ENCODE measurements at regions not wholly inside any gene's neighbourhood (a gene's known extent, or its start where the extent isn't known, plus 50 kb on each side); places are given as distances from the start of the nearest gene placed in this dataset.

DNA sequence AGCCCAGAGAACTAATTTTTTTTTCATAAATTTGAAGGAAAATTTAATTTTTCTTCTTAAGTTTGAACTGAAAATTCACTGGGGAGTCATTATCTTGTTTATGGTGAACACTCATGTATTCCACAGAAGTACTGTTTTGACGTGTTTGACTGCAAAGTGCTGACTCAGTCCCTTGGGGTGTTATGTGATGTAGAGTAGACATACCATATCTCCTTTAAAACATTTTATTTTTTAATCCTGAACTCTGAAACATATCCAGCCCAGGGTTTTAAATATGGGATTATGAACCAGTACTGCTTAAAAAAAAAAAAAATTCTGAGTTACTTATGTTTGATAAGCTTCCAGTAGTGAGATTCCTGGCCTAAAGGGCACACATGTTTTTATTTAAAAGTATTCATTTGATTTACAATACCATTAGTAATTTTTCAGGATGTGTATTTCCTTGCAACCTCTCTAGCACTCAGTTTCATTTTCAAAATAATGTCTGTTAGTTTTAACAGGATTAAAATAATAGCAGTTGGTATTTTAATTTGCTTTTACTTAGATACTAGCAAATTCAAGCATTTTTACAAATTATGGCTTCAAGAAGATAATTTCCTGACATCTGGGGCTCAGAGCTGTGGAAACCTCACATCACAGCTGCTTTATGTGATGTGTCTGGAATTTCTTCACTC is 81.7 kb upstream of the PDE10A start:
- Histone ChIP-seq H3K27me3 (replicated peaks; ENCODE audit: insufficient read depth) (no peaks in the 10 kb centered on the region), H3K4me1 (ENCODE audit: control insufficient read depth in 1 of 2, low read depth in 2 of 2) (no peaks in the 10 kb centered on the region), H3K9me3 (no peaks in the 10 kb centered on the region), H3K4me3 (no peak overlapping the region), H3K27ac (no peak overlapping the region), H3K36me3 (no peaks in the 10 kb centered on the region)
- ATAC-seq (ENCODE audit: insufficient number of reproducible peaks, low FRiP score, low read depth) (no peak), DNase-seq (ENCODE audit: low spot score) (no peak)
- TF ChIP-seq, protein P1, sequence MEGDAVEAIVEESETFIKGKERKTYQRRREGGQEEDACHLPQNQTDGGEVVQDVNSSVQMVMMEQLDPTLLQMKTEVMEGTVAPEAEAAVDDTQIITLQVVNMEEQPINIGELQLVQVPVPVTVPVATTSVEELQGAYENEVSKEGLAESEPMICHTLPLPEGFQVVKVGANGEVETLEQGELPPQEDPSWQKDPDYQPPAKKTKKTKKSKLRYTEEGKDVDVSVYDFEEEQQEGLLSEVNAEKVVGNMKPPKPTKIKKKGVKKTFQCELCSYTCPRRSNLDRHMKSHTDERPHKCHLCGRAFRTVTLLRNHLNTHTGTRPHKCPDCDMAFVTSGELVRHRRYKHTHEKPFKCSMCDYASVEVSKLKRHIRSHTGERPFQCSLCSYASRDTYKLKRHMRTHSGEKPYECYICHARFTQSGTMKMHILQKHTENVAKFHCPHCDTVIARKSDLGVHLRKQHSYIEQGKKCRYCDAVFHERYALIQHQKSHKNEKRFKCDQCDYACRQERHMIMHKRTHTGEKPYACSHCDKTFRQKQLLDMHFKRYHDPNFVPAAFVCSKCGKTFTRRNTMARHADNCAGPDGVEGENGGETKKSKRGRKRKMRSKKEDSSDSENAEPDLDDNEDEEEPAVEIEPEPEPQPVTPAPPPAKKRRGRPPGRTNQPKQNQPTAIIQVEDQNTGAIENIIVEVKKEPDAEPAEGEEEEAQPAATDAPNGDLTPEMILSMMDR (IDR thresholded peaks at IDR 0.05) = no peak

DNA sequence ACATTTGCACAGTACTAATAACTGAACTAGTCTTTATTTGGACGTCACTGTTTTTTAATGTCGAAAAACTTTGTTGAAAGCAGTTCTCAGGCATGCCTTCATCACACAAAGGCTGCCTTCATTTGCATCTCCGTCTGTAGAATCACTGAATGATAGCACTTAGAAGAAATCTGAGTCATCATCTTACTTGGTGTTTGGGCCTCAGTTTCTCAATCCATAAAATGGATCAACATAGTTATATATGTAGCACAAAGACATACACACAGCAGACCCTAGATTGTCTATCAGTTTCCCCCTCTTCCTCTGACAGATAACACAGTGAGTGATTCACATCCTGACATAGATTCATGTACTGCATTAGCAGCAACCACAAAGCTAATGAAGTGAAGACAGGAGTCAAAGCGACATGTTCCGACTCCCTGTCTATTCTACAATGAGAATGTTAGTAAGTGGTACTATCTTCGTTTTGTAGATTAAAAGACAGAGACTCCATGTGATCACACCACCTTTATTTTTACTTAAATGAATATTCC is 80.4 kb upstream of the PDE10A start:
- ATAC-seq (ENCODE audit: insufficient number of reproducible peaks, low FRiP score, low read depth) = no peak
- Histone ChIP-seq H3K27ac (no peak overlapping the region), H3K4me1 (ENCODE audit: control insufficient read depth in 1 of 2, low read depth in 2 of 2) (no peaks in the 10 kb centered on the region), H3K27me3 (replicated peaks; ENCODE audit: insufficient read depth) (no peaks in the 10 kb centered on the region), H3K9me3 (no peaks in the 10 kb centered on the region), H3K4me3 (no peak overlapping the region), H3K36me3 (no peaks in the 10 kb centered on the region)
- DNase-seq (ENCODE audit: low spot score) = no peak
- TF ChIP-seq, protein P1 (IDR thresholded peaks at IDR 0.05) = no peak

DNA sequence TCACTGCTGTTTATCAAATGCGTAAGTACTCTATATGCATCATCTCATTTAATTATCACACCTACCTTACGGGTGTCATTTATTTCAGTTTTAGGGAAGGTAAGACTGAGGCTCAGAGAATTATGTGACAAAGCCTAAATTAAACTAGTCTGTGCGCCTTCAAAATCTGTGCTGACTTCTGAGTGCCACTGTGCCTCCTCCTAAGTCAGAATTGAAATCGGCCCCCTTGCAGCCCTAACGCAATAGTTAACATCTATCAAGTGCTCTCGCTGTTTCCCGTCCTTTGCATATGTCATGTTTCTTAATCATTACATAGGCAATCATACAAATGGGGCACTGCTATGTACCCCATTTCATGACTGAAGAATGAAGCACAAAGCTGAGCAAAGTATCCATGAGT is 79.0 kb upstream of the PDE10A start:
- DNase-seq (ENCODE audit: low spot score) = no peak
- no peak overlapping the region for H3K4me3 ChIP-seq
- H3K9me3 ChIP-seq = peaks cover 5% of the 10 kb centered on the region
- no peaks in the 10 kb centered on the region for H3K27me3 ChIP-seq (replicated peaks; ENCODE audit: insufficient read depth)
- H3K4me1 ChIP-seq (ENCODE audit: control insufficient read depth in 1 of 2, low read depth in 2 of 2) = no peaks in the 10 kb centered on the region
- TF ChIP-seq, protein P1 (IDR thresholded peaks at IDR 0.05) = no peak
- H3K36me3 ChIP-seq = no peaks in the 10 kb centered on the region
- no peak overlapping the region for H3K27ac ChIP-seq
- no peak for ATAC-seq (ENCODE audit: insufficient number of reproducible peaks, low FRiP score, low read depth)

DNA sequence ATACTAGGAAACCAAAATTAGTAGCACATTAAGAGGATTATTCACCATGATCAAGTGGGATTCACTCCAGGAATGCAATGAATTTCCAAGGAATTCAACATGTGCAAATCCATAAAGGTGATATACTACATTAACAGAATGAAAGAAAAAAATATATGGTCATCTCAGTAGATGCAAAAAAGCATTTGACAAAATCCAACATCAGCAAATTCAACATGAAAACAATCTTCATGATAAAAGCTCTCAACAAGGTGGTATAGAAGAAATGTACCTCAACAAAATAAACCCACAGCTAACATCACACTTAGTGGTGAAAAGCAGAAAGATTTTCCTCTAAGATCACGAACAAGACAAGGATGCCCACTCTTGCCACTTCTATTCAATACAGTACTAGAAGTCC is 74.4 kb upstream of the PDE10A start:
- ATAC-seq (ENCODE audit: insufficient number of reproducible peaks, low FRiP score, low read depth) (no peak), DNase-seq (ENCODE audit: low spot score) (no peak)
- Histone ChIP-seq H3K4me3 (no peak overlapping the region), H3K4me1 (ENCODE audit: control insufficient read depth in 1 of 2, low read depth in 2 of 2) (no peaks in the 10 kb centered on the region), H3K9me3 (peaks cover 5% of the 10 kb centered on the region), H3K27ac (no peak overlapping the region), H3K36me3 (no peaks in the 10 kb centered on the region), H3K27me3 (replicated peaks; ENCODE audit: insufficient read depth) (no peaks in the 10 kb centered on the region)
- TF ChIP-seq, protein P1 (IDR thresholded peaks at IDR 0.05) = no peak

DNA sequence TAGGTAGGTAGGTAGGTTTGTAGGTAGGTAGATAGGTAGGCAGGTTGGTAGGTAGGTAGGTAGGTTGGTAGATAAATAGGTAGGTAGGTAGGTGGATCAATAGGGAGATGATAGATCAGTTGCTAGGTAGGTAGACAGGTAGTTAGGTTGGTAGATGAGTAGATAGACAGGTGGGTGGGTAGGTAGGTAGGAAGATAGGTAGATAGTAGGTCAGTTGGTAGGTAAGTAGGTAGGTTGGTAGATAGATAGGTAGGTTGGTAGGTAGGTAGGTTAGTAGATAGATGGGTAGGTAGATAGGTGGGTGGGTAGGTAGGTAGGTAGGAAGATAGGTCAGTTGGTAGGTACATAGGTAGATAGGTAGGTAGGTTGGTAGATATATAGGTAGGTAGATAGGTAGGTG is 72.0 kb upstream of the PDE10A start:
- no peak for DNase-seq (ENCODE audit: low spot score)
- Histone ChIP-seq H3K4me3 (no peak overlapping the region), H3K36me3 (no peaks in the 10 kb centered on the region), H3K9me3 (peaks cover 5% of the 10 kb centered on the region), H3K4me1 (ENCODE audit: control insufficient read depth in 1 of 2, low read depth in 2 of 2) (no peaks in the 10 kb centered on the region), H3K27me3 (replicated peaks; ENCODE audit: insufficient read depth) (no peaks in the 10 kb centered on the region), H3K27ac (no peak overlapping the region)
- ATAC-seq (ENCODE audit: insufficient number of reproducible peaks, low FRiP score, low read depth) = no peak
- TF ChIP-seq, protein P1 (IDR thresholded peaks at IDR 0.05) = no peak

All from thoracic aorta (tissue), 2 donors.